Endothelial cell of umbilical vein (primary cell): ENCODE measurements at regions not wholly inside any gene's neighbourhood (a gene's known extent, or its start where the extent isn't known, plus 50 kb on each side); places are given as distances from the start of the nearest gene placed in this dataset.

Experiments used
- BruUV-seq: library from RNA; stranded (reverse); fragments of 400-500 nt; replicated peaks from 2 replicates; lab custom pipeline; 2021; lab: Mats Ljungman, UMichigan
- CTCF ChIA-PET: fragments of 300-600, 350-600 bp; sonication (Branson Sonifier 250); formaldehyde crosslinking; loops from one replicate; lab custom pipeline; 2021; ENCODE audit warnings: antibody characterized with exemption, inconsistent platforms; lab: Charles Lee
- POLR2A ChIA-PET: fragments of 300-600, 350-600 bp; sonication (Branson Sonifier 250); formaldehyde crosslinking; loops from one replicate; lab custom pipeline; 2021; ENCODE audit warnings: antibody characterized with exemption, inconsistent platforms; lab: Charles Lee
- DNase-seq: peaks from one replicate; pipeline ENCODE4 v3.0.0-alpha.2; 2011; ENCODE audit warnings: low read depth, low spot score
- FAIRE-seq: peaks from 2 replicates; lab custom pipeline; 2011; peaks lifted over from hg19 to GRCh38; lab: Jason Lieb, UNC
- H2AFZ ChIP-seq: 2 replicates; pipeline ENCODE4 v1.6.0; 2012; ENCODE audit warnings: low read depth, low read length, control low read depth, inconsistent platforms
- H3K27ac ChIP-seq: 2 replicates; pipeline ENCODE4 v1.5.1; 2011; ENCODE audit warnings: low read depth, mild to moderate bottlenecking, control low read depth, low read length, moderate library complexity; ENCODE audit not compliant: insufficient read depth
- H3K27me3 ChIP-seq, 2 experiments: 2 replicates each; pipeline versions ENCODE4 v1.6.0 to v1.6.1; 2011; ENCODE audit warnings: low read length in 2 of 2, mixed read lengths in 1 of 2; ENCODE audit not compliant: control insufficient read depth in 2 of 2, insufficient read depth in 2 of 2
- H3K36me3 ChIP-seq, 2 experiments: 2 replicates in 1 of 2; 3 replicates in 1 of 2; pipeline ENCODE4 v1.5.1; 2011; ENCODE audit warnings: low read length in 2 of 2, mild to moderate bottlenecking in 1 of 2, moderate library complexity in 1 of 2; ENCODE audit not compliant: control insufficient read depth in 2 of 2, insufficient read depth in 2 of 2; ENCODE audit errors: extremely low read depth in 1 of 2
- H3K4me1 ChIP-seq: 3 replicates; pipeline ENCODE4 v1.5.1; 2011; ENCODE audit warnings: mild to moderate bottlenecking, low read length; ENCODE audit not compliant: control insufficient read depth, insufficient read depth; ENCODE audit errors: extremely low read depth
- H3K4me2 ChIP-seq: 2 replicates; pipeline ENCODE4 v1.6.1; 2011; ENCODE audit warnings: low read length, control low read depth, mixed read lengths; ENCODE audit not compliant: insufficient read depth
- H3K4me3 ChIP-seq, 3 experiments: fragments of 200-600 bp in 1 of 3; sonication (generic), shearing (Covaris generic) in 1 of 3; replicated peaks in 1 of 3; 2 replicates each; pipeline ENCODE4 v1.5.1; 2011 to 2016; ENCODE audit warnings: control low read depth in 3 of 3, low read length in 3 of 3, mild to moderate bottlenecking in 2 of 3, inconsistent platforms in 1 of 3, low read depth in 1 of 3, moderate library complexity in 1 of 3; ENCODE audit not compliant: insufficient read depth in 1 of 3
- H3K79me2 ChIP-seq: 2 replicates; pipeline ENCODE4 v1.6.0; 2012; ENCODE audit warnings: low read length, inconsistent platforms; ENCODE audit not compliant: control insufficient read depth, insufficient read depth
- H3K9ac ChIP-seq: replicated peaks from 2 replicates; pipeline ENCODE3; 2011; ENCODE audit warnings: low read length, control low read depth; ENCODE audit not compliant: insufficient read depth; ENCODE audit errors: extremely low read depth
- H3K9me1 ChIP-seq: replicated peaks from 3 replicates; pipeline ENCODE4 v1.6.0; 2011; ENCODE audit warnings: mild to moderate bottlenecking, low read length; ENCODE audit not compliant: control insufficient read depth, insufficient read depth; ENCODE audit errors: extremely low read depth
- H3K9me3 ChIP-seq: replicated peaks from 2 replicates; pipeline ENCODE4 v1.5.1; 2012; ENCODE audit warnings: low read length, inconsistent platforms; ENCODE audit not compliant: control insufficient read depth, insufficient read depth
- H4K20me1 ChIP-seq: replicated peaks from 2 replicates; pipeline ENCODE3; 2011; ENCODE audit warnings: mild to moderate bottlenecking, low read length; ENCODE audit not compliant: control insufficient read depth, insufficient read depth; ENCODE audit errors: extremely low read depth
- CTCF ChIP-seq, 2 donors: IDR thresholded peaks; 1 replicate in 1 of 2; 2 replicates in 1 of 2; pipeline ENCODE4 v1.5.1; 2011; ENCODE audit warnings: low read length in 2 of 2, mild to moderate bottlenecking in 2 of 2, moderate library complexity in 2 of 2, control low read depth in 1 of 2, inconsistent platforms in 1 of 2, low read depth in 1 of 2; ENCODE audit not compliant: insufficient read depth in 1 of 2; ENCODE audit errors: extremely low read depth in 1 of 2
- EZH2 ChIP-seq: IDR thresholded peaks from 2 replicates; pipeline ENCODE4 v1.6.1; 2012; ENCODE audit warnings: borderline replicate concordance, low read depth, mild to moderate bottlenecking, moderate library complexity, low read length, inconsistent platforms; ENCODE audit not compliant: severe bottlenecking
- FOS ChIP-seq: IDR thresholded peaks from 2 replicates; pipeline ENCODE4 v1.6.1; 2011; ENCODE audit warnings: mild to moderate bottlenecking, low read length, moderate library complexity, borderline replicate concordance; ENCODE audit not compliant: insufficient read depth
- GATA2 ChIP-seq: IDR thresholded peaks from 2 replicates; pipeline ENCODE4 v1.7.0; 2011; ENCODE audit warnings: low read depth, mild to moderate bottlenecking, moderate library complexity, mixed read lengths, low read length; ENCODE audit not compliant: insufficient read length, insufficient read depth
- JUN ChIP-seq: IDR thresholded peaks from 2 replicates; pipeline ENCODE4 v1.6.1; 2011; ENCODE audit warnings: borderline replicate concordance, low read depth; ENCODE audit not compliant: insufficient read length, insufficient read depth
- MAX ChIP-seq: IDR thresholded peaks from 2 replicates; pipeline ENCODE4 v1.6.1; 2011; ENCODE audit not compliant: insufficient read depth, insufficient read length
- MYC ChIP-seq: IDR thresholded peaks from one replicate; pipeline ENCODE4 v1.6.1; 2011; ENCODE audit warnings: mild to moderate bottlenecking, low read depth, low read length
- POLR2A ChIP-seq: IDR thresholded peaks from 2 replicates; pipeline ENCODE4 v1.6.1; 2012; ENCODE audit warnings: low read depth, mild to moderate bottlenecking, control low read depth, low read length
- dilution Hi-C: fragments of 300-500 bp; cut with MboI; formaldehyde crosslinking; loops from one replicate; pipeline ENCODE4 v1.15.0; 2019; ENCODE audit warnings: low sequenced_read_pairs; ENCODE audit not compliant: extremely low pct_ligation_motif_present
- intact Hi-C: fragments of 100-400 bp; cut with micrococcal nuclease; formaldehyde crosslinking; loops from one replicate; pipeline ENCODE4 v1.10.0; 2022

- Histone ChIP-seq H2AFZ (no peak overlapping the region), H3K4me1 (no peaks in the 10 kb centered on the region), H3K79me2 (no peaks in the 10 kb centered on the region), H3K9ac (no peak overlapping the region), H4K20me1 (no peaks in the 10 kb centered on the region), H3K4me3 (no peak overlapping the region), H3K27me3 (no peaks in the 10 kb centered on the region), H3K36me3 (no peaks in the 10 kb centered on the region), H3K9me1 (no peaks in the 10 kb centered on the region), H3K9me3 (no peaks in the 10 kb centered on the region), H3K4me2 (no peak overlapping the region), H3K27ac (no peak overlapping the region)
- FAIRE-seq (no peak), DNase-seq (no peak)
- intact Hi-C loops (loop anchor here (10.0 kb wide), 1 partner anchor 675 kb away; the partner anchor contains the start of gene ZEB2), dilution Hi-C loops (no loop called here)
- no TSS peak for BruUV-seq
- CTCF ChIA-PET, result no interaction called here
- no peak for TF ChIP-seq CTCF (IDR thresholded peaks at IDR 0.05; ENCODE audit: extremely low read depth in 1 of 2, insufficient read depth in 1 of 2, low read depth in 1 of 2, low read length in 2 of 2)
- POLR2A ChIA-PET, result no interaction called here
Observed at GRCh38 chr2:145199827-145200706, 680.1 kb upstream of the ZEB2 start.

GRCh38 chr2:145199042-145199441, 679.1 kb upstream of the ZEB2 start:
- H3K9me1 ChIP-seq, result no peaks in the 10 kb centered on the region
- no peaks in the 10 kb centered on the region for H3K79me2 ChIP-seq
- H3K4me3 ChIP-seq, result no peak overlapping the region
- ChIA-PET CTCF (interaction anchor here (1.3 kb wide), 2 partner anchors 10 to 38 kb away, joined by 3 to 4 read pairs; no protein-coding TSS in a partner anchor), POLR2A (no interaction called here)
- TF ChIP-seq JUN, result no peak
- TF ChIP-seq GATA2, result no peak
- no peak for TF ChIP-seq POLR2A
- TF ChIP-seq MYC, result no peak
- no peak for TF ChIP-seq MAX
- no peak for TF ChIP-seq CTCF (IDR thresholded peaks at IDR 0.05; ENCODE audit: extremely low read depth in 1 of 2, insufficient read depth in 1 of 2, low read depth in 1 of 2, low read length in 2 of 2)
- no peak for TF ChIP-seq FOS
- TF ChIP-seq EZH2, result no peak
- no peaks in the 10 kb centered on the region for H3K36me3 ChIP-seq
- intact Hi-C loops, result no loop called here
- FAIRE-seq (no peak), DNase-seq (no peak)
- H3K4me2 ChIP-seq, result no peak overlapping the region
- no TSS peak for BruUV-seq
- H3K9me3 ChIP-seq, result no peaks in the 10 kb centered on the region
- no peaks in the 10 kb centered on the region for H4K20me1 ChIP-seq
- H2AFZ ChIP-seq, result no peak overlapping the region
- H3K27me3 ChIP-seq, result no peaks in the 10 kb centered on the region
- no peaks in the 10 kb centered on the region for H3K4me1 ChIP-seq
- no peak overlapping the region for H3K9ac ChIP-seq
- no peak overlapping the region for H3K27ac ChIP-seq
- dilution Hi-C loops, result no loop called here
